Activated naive CD8-positive, alpha-beta T cell treated with anti-CD3 and anti-CD28 coated beads, Interleukin-2, amount 10 ng/mL, durations not matched to agents 7 days and 5 days (primary cell): ENCODE measurements at regions not wholly inside any gene's neighbourhood (a gene's known extent, or its start where the extent isn't known, plus 50 kb on each side); places are given as distances from the start of the nearest gene placed in this dataset.

Experiments
- ATAC-seq: fragments of 150-1000 bp; cut with Tn5 transposase; one replicate; pipeline ENCODE4 v1.10.0; 2021; ENCODE audit warnings: low read depth, moderate library complexity
- POLR2A ChIA-PET: fragments of 350-600 bp; sonication (Branson Sonifier 250); formaldehyde crosslinking; loops from one replicate; lab custom pipeline; 2021; ENCODE audit warnings: antibody characterized with exemption; lab: Charles Lee
- DNase-seq: peaks from one replicate; pipeline ENCODE4 v3.0.0; 2021
- H3K27ac Mint-ChIP-seq: one replicate; pipeline ENCODE4 v1.8.0; 2022; ENCODE audit warnings: mild to moderate bottlenecking, mixed read lengths
- H3K27me3 Mint-ChIP-seq: one replicate; pipeline ENCODE4 v1.8.0; 2022; ENCODE audit warnings: mild to moderate bottlenecking, moderate library complexity, mixed read lengths
- H3K36me3 Mint-ChIP-seq: one replicate; pipeline ENCODE4 v1.8.0; 2021; ENCODE audit warnings: mild to moderate bottlenecking, mixed read lengths
- H3K4me1 Mint-ChIP-seq: one replicate; pipeline ENCODE4 v1.8.0; 2021; ENCODE audit warnings: mixed read lengths
- H3K4me3 Mint-ChIP-seq: one replicate; pipeline ENCODE4 v1.8.0; 2022; ENCODE audit warnings: mild to moderate bottlenecking, moderate library complexity, mixed read lengths
- H3K9me3 Mint-ChIP-seq: one replicate; pipeline ENCODE4 v1.8.0; 2021; ENCODE audit warnings: mixed read lengths

- H3K4me3 Mint-ChIP-seq: no peak overlapping the region
- H3K4me1 Mint-ChIP-seq: no peaks in the 10 kb centered on the region
- H3K9me3 Mint-ChIP-seq: no peaks in the 10 kb centered on the region
- H3K36me3 Mint-ChIP-seq: no peaks in the 10 kb centered on the region
- no peak for ATAC-seq
- POLR2A ChIA-PET: no interaction called here
- H3K27me3 Mint-ChIP-seq: no peaks in the 10 kb centered on the region
- no peak overlapping the region for H3K27ac Mint-ChIP-seq
- no peak for DNase-seq
Observed at GRCh38 chr11:92332986-92333385, 108.4 kb downstream of the FAT3 start.

GRCh38 chr11:92340839-92341238 is 116.2 kb downstream of the FAT3 start:
- POLR2A ChIA-PET: no interaction called here
- Mint-ChIP-seq H3K27me3 (no peaks in the 10 kb centered on the region), H3K4me3 (no peak overlapping the region), H3K4me1 (no peaks in the 10 kb centered on the region), H3K27ac (no peak overlapping the region), H3K36me3 (no peaks in the 10 kb centered on the region), H3K9me3 (peaks cover 1% of the 10 kb centered on the region)
- ATAC-seq: no peak
- no peak for DNase-seq

GRCh38 chr11:92342034-92342720 is 117.6 kb downstream of the FAT3 start:
- POLR2A ChIA-PET: no interaction called here
- H3K27ac Mint-ChIP-seq: no peak overlapping the region
- H3K9me3 Mint-ChIP-seq: peaks cover 1% of the 10 kb centered on the region
- no peak for DNase-seq
- no peak for ATAC-seq
- no peaks in the 10 kb centered on the region for H3K27me3 Mint-ChIP-seq
- no peak overlapping the region for H3K4me3 Mint-ChIP-seq
- no peaks in the 10 kb centered on the region for H3K4me1 Mint-ChIP-seq
- no peaks in the 10 kb centered on the region for H3K36me3 Mint-ChIP-seq

GRCh38 chr11:92342886-92343285 is 118.3 kb downstream of the FAT3 start:
- POLR2A ChIA-PET: no interaction called here
- DNase-seq (no peak), ATAC-seq (no peak)
- no peaks in the 10 kb centered on the region for H3K36me3 Mint-ChIP-seq
- no peak overlapping the region for H3K4me3 Mint-ChIP-seq
- H3K9me3 Mint-ChIP-seq: peaks cover 1% of the 10 kb centered on the region
- no peaks in the 10 kb centered on the region for H3K27me3 Mint-ChIP-seq
- H3K27ac Mint-ChIP-seq: no peak overlapping the region
- H3K4me1 Mint-ChIP-seq: no peaks in the 10 kb centered on the region

- POLR2A ChIA-PET: no interaction called here
- ATAC-seq: no peak
- no peaks in the 10 kb centered on the region for H3K4me1 Mint-ChIP-seq
- H3K27ac Mint-ChIP-seq: no peak overlapping the region
- no peaks in the 10 kb centered on the region for H3K27me3 Mint-ChIP-seq
- DNase-seq: no peak
- H3K4me3 Mint-ChIP-seq: no peak overlapping the region
- no peaks in the 10 kb centered on the region for H3K9me3 Mint-ChIP-seq
- H3K36me3 Mint-ChIP-seq: no peaks in the 10 kb centered on the region
Observed at GRCh38 chr11:92346220-92346619, 121.6 kb downstream of the FAT3 start.

- Mint-ChIP-seq H3K27me3 (no peaks in the 10 kb centered on the region), H3K27ac (no peak overlapping the region), H3K4me3 (no peak overlapping the region), H3K36me3 (no peaks in the 10 kb centered on the region), H3K4me1 (no peaks in the 10 kb centered on the region), H3K9me3 (no peaks in the 10 kb centered on the region)
- no peak for ATAC-seq
- POLR2A ChIA-PET: no interaction called here
- no peak for DNase-seq
Observed at GRCh38 chr11:92347454-92347853, 122.8 kb downstream of the FAT3 start.

- H3K27ac Mint-ChIP-seq: no peak overlapping the region
- POLR2A ChIA-PET: no interaction called here
- no peak overlapping the region for H3K4me3 Mint-ChIP-seq
- H3K4me1 Mint-ChIP-seq: no peaks in the 10 kb centered on the region
- H3K36me3 Mint-ChIP-seq: no peaks in the 10 kb centered on the region
- H3K9me3 Mint-ChIP-seq: peaks cover 6% of the 10 kb centered on the region
- H3K27me3 Mint-ChIP-seq: no peaks in the 10 kb centered on the region
- no peak for ATAC-seq
- DNase-seq: no peak
Observed at GRCh38 chr11:92349486-92350156, 125.0 kb downstream of the FAT3 start.

- Mint-ChIP-seq H3K4me3 (no peak overlapping the region), H3K4me1 (no peaks in the 10 kb centered on the region), H3K27me3 (no peaks in the 10 kb centered on the region), H3K27ac (no peak overlapping the region), H3K36me3 (no peaks in the 10 kb centered on the region), H3K9me3 (peaks cover 6% of the 10 kb centered on the region)
- DNase-seq (no peak), ATAC-seq (no peak)
- POLR2A ChIA-PET: no interaction called here
Observed at GRCh38 chr11:92357344-92357743, 132.7 kb downstream of the FAT3 start.

GRCh38 chr11:92357841-92358240 is 133.2 kb downstream of the FAT3 start:
- H3K27me3 Mint-ChIP-seq: no peaks in the 10 kb centered on the region
- ATAC-seq (no peak), DNase-seq (no peak)
- H3K4me3 Mint-ChIP-seq: no peak overlapping the region
- POLR2A ChIA-PET: no interaction called here
- no peak overlapping the region for H3K27ac Mint-ChIP-seq
- no peaks in the 10 kb centered on the region for H3K36me3 Mint-ChIP-seq
- no peaks in the 10 kb centered on the region for H3K4me1 Mint-ChIP-seq
- peaks cover 4% of the 10 kb centered on the region for H3K9me3 Mint-ChIP-seq

- Mint-ChIP-seq H3K4me1 (no peaks in the 10 kb centered on the region), H3K9me3 (no peaks in the 10 kb centered on the region), H3K27ac (no peak overlapping the region), H3K4me3 (no peak overlapping the region), H3K36me3 (no peaks in the 10 kb centered on the region), H3K27me3 (no peaks in the 10 kb centered on the region)
- no peak for DNase-seq
- ATAC-seq: no peak
- POLR2A ChIA-PET: no interaction called here
Observed at GRCh38 chr11:92361551-92361950, 136.9 kb downstream of the FAT3 start.

GRCh38 chr11:92362989-92363388 is 138.4 kb downstream of the FAT3 start:
- no peak overlapping the region for H3K4me3 Mint-ChIP-seq
- DNase-seq (no peak), ATAC-seq (no peak)
- H3K4me1 Mint-ChIP-seq: no peaks in the 10 kb centered on the region
- no peaks in the 10 kb centered on the region for H3K27me3 Mint-ChIP-seq
- POLR2A ChIA-PET: no interaction called here
- no peak overlapping the region for H3K27ac Mint-ChIP-seq
- H3K36me3 Mint-ChIP-seq: no peaks in the 10 kb centered on the region
- no peaks in the 10 kb centered on the region for H3K9me3 Mint-ChIP-seq

- ATAC-seq: no peak
- Mint-ChIP-seq H3K27me3 (no peaks in the 10 kb centered on the region), H3K27ac (no peak overlapping the region), H3K9me3 (no peaks in the 10 kb centered on the region), H3K4me3 (no peak overlapping the region), H3K36me3 (no peaks in the 10 kb centered on the region), H3K4me1 (no peaks in the 10 kb centered on the region)
- DNase-seq: no peak
- POLR2A ChIA-PET: no interaction called here
Observed at GRCh38 chr11:92364177-92364576, 139.6 kb downstream of the FAT3 start.

- Mint-ChIP-seq H3K4me1 (no peaks in the 10 kb centered on the region), H3K36me3 (no peaks in the 10 kb centered on the region), H3K27me3 (no peaks in the 10 kb centered on the region), H3K27ac (no peak overlapping the region), H3K9me3 (no peaks in the 10 kb centered on the region), H3K4me3 (no peak overlapping the region)
- POLR2A ChIA-PET: no interaction called here
- ATAC-seq (no peak), DNase-seq (no peak)
Observed at GRCh38 chr11:92376146-92376599, 151.6 kb downstream of the FAT3 start.

- no peak for ATAC-seq
- Mint-ChIP-seq H3K4me1 (no peaks in the 10 kb centered on the region), H3K36me3 (no peaks in the 10 kb centered on the region), H3K27ac (no peak overlapping the region), H3K4me3 (no peak overlapping the region), H3K27me3 (no peaks in the 10 kb centered on the region), H3K9me3 (no peaks in the 10 kb centered on the region)
- DNase-seq: no peak
- POLR2A ChIA-PET: no interaction called here
Observed at GRCh38 chr11:92376680-92377079, 152.1 kb downstream of the FAT3 start.
